NCI-H1092 (cell line): ENCODE measurements at regions not wholly inside any gene's neighbourhood (a gene's known extent, or its start where the extent isn't known, plus 50 kb on each side); places are given as distances from the start of the nearest gene placed in this dataset.
A peak's percentile ranks its signal among the peaks of the same experiment; 100 is the strongest.
"Not testable (repeated sequence)": the region's sequence is repeated elsewhere in the genome, so short reads cannot be mapped to it uniquely, and the experiment has no call there.

Source experiments
- DNase-seq: peaks from one replicate; lab custom pipeline; 2025; lab: John Stamatoyannopoulos, UW

- not testable (repeated sequence) for DNase-seq
These were observed 198.4 kb upstream of the SULF2 start for GRCh38 chr20:47983642-47984041.

- DNase-seq: no peak
These were observed 197.5 kb upstream of the SULF2 start for GRCh38 chr20:47982574-47983360.

- DNase-seq: no peak
These were observed 195.9 kb upstream of the SULF2 start for GRCh38 chr20:47981222-47981621.

- DNase-seq: no peak
These were observed 195.3 kb upstream of the SULF2 start for GRCh38 chr20:47980336-47981177.

- not testable (repeated sequence) for DNase-seq
These were observed 194.2 kb upstream of the SULF2 start for GRCh38 chr20:47979361-47980095.

GRCh38 chr20:47978428-47979120 lies 193.3 kb upstream of the SULF2 start:
- not testable (repeated sequence) for DNase-seq

GRCh38 chr20:47977789-47978252 lies 192.5 kb upstream of the SULF2 start:
- not testable (repeated sequence) for DNase-seq

GRCh38 chr20:47977017-47977788 lies 191.9 kb upstream of the SULF2 start:
- DNase-seq: peak; percentile 28

GRCh38 chr20:47974234-47974878 lies 189.1 kb upstream of the SULF2 start:
- DNase-seq: no peak

- DNase-seq: no peak
These were observed 188.4 kb upstream of the SULF2 start for GRCh38 chr20:47973519-47974233.

- DNase-seq: no peak
These were observed 187.6 kb upstream of the SULF2 start for GRCh38 chr20:47972916-47973309.

- peak; percentile 67 for DNase-seq
These were observed 187.1 kb upstream of the SULF2 start for GRCh38 chr20:47972297-47972915.

GRCh38 chr20:47971058-47971791 lies 185.9 kb upstream of the SULF2 start:
- DNase-seq: no peak

- no peak for DNase-seq
These were observed 185.1 kb upstream of the SULF2 start for GRCh38 chr20:47970282-47970903.

GRCh38 chr20:47969426-47969825 lies 184.1 kb upstream of the SULF2 start:
- DNase-seq: no peak

GRCh38 chr20:47968541-47969310 lies 183.4 kb upstream of the SULF2 start:
- DNase-seq: no peak

GRCh38 chr20:47964149-47964548 lies 178.9 kb upstream of the SULF2 start:
- no peak for DNase-seq
